ENCODE measurements at regions not wholly inside any gene's neighbourhood (a gene's known extent, or its start where the extent isn't known, plus 50 kb on each side); places are given as distances from the start of the nearest gene placed in this dataset.

DNA sequence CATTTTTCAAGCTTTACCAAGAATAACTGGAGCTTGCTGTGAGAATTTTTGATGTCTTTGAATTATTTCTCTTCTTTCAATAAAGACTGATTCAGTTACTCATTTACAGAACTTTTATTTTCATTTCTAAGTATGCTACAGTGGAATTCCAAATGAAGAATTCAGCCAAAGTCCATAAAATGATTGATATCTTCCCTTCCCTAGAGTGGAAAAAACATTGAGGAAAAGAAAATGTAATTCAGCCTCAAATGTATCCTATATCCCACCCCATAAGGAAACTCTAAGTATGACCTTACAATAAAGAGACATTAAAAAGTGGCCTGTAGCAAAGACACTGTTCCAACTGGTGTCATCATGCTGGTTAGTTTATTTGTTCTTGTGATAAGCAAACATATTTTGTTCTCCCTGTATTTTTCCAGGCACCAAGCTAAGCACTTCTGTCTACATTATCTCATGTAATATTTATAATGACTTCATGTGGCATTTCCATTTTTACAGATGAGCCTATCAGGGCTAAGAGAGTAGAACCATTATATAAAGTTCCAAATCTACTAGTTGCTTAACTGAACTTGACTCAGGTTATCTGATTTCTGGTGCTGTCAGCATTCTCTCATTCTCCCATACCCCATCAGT is 450.4 kb downstream of the NEBL start:
- TF ChIP-seq, protein P1, sequence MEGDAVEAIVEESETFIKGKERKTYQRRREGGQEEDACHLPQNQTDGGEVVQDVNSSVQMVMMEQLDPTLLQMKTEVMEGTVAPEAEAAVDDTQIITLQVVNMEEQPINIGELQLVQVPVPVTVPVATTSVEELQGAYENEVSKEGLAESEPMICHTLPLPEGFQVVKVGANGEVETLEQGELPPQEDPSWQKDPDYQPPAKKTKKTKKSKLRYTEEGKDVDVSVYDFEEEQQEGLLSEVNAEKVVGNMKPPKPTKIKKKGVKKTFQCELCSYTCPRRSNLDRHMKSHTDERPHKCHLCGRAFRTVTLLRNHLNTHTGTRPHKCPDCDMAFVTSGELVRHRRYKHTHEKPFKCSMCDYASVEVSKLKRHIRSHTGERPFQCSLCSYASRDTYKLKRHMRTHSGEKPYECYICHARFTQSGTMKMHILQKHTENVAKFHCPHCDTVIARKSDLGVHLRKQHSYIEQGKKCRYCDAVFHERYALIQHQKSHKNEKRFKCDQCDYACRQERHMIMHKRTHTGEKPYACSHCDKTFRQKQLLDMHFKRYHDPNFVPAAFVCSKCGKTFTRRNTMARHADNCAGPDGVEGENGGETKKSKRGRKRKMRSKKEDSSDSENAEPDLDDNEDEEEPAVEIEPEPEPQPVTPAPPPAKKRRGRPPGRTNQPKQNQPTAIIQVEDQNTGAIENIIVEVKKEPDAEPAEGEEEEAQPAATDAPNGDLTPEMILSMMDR (conservative IDR thresholded peaks at IDR 0.05 in 1 of 2, IDR thresholded peaks at IDR 0.05 in 1 of 2; ENCODE audit: extremely low read depth in 1 of 2, insufficient read depth in 1 of 2, low read depth in 1 of 2, low read length in 2 of 2): no peak
- TF ChIP-seq EZH2 (IDR thresholded peaks at IDR 0.05; ENCODE audit: borderline replicate concordance, low read length): no peak

Data from mammary epithelial cell (primary cell).